ENCODE measurements at regions not wholly inside any gene's neighbourhood (a gene's known extent, or its start where the extent isn't known, plus 50 kb on each side); places are given as distances from the start of the nearest gene placed in this dataset.

GRCh38 chr5:72010430-72010829 is 96.8 kb upstream of the MAP1B start:
- DNase-seq, result no peak

DNA sequence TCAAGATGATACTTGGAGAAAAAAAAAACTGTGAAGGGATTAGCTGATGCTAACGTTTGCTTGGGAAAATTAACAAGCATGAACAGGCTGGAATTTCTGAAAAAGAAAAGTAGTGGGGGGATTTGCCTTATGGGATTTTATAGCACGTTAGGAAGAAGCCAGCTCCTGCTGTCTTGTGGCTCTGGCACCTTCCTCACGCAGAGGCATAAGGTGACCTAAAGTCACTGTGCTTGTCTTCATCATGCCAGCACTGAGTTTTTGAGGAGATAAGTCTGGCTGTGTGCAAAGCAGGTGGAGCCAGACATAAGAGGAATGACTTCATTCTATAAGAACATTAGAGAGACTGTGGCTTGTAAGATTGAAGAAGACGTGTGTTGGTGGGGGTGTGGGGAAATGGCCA is 94.4 kb upstream of the MAP1B start:
- no peak for DNase-seq

DNA sequence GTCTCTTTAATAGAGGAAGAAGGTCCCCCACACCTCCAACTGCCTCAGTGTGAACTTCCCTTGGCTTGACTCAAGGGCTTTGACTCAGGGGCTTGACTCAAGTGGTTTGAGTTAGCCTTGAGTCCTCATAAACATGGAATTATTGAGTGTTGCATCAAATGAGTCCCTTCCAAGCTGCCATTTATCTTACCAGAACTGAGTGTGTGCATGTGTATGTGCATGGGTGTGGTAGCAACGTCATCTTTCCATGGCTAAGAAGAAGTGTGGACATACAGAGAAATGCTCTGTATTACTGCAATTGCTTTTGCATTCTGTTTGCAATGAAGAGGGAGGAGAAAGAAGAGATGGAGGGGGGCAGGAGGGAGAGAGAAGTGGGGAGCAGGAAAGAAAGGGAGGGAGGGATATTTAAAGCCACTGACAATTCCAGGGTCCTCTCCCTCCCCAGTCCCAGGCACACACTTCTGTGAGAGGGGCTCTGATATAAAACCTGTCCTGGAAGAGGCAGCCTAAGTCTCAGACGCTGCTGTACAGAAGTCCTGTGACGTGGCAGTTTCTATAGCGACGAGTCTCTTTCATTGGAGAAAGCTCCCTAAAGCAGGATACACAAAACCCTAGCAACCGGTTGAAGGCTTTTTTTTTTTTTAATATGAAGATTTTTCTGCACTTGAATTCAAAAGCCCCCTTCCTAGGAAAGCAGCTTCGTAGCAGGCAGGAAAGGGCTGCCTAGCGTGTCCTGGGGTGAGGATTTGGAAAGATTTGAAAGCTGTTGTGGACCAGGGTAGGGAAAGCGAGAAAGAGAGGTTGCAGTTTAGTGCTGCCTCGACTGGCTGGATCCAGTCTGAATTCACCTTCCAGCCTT is 93.3 kb upstream of the MAP1B start:
- no peak for DNase-seq

GRCh38 chr5:72015103-72015548 is 92.1 kb upstream of the MAP1B start:
- no peak for DNase-seq

DNA sequence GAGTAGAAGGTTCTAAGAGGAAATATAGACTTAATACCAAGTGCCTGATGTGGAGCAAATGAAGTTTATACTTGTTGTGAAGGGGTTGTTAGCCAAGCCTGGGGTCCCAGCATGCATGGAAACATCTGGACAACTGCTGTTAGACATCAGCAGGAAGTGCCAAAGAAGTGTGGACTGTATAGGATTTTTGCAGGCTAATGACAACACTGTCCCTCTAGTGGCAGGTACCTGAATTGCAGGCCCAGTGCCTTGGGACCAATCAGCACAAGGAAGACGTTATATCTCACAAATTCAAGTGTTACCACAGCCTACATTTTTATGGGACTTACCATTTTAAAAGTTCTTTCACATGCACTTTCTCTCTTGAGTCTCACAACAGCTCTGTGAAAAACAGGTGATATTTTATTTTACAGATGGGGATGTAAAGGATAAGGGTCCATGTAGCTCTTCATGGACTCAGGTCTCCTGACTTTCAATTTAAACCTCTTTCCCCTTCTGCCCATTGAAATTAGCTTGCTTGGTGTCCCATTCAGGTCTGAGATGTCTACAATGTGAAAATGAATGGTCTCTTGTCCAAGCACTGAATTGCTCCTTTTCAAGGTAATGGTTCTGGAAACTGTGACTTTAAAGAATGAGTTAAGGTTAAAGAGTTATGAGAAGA is 89.0 kb upstream of the MAP1B start:
- peak; percentile 18 for DNase-seq

DNA sequence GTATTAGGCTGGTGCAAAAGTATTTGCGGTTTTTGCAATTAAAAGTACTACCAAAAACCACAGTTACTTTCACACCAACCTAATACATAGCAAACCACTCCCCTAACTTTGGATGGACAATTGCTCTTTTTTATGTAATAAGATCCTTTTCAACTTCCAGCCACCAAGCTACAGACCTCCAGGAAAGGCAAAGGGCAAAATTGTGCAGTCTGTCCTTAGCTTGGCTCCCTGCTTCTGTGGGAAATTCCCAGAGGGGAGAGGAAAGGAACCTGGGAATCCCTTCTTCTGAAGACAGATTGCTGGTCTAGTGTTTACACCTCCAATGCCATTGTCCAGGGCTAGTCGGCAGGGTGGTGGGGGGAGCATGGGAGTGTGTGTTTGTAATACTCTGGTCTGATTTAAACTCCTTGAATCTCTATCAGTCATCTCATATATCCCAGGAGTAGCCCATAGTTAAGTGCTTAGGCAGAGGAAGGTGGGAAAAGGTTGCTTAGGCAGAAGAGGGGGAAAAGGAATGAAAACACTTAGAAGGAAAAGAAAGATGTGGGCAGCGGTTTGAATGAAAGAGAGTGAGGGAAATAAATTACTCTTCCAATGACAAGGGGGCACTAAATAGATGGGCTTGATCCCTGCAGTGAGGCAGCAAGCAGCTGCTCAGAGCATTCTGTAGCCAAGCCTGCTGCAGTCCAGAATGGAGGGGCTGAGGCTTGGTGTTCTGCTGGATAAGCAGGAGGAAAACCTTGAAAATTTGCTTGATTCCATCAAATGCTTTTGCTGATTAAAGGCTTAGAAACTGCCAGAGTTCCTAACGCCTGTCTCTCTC is 86.9 kb upstream of the MAP1B start:
- no peak for DNase-seq

GRCh38 chr5:72021651-72022357 is 85.5 kb upstream of the MAP1B start:
- DNase-seq, result no peak

GRCh38 chr5:72028382-72028781 is 78.9 kb upstream of the MAP1B start:
- DNase-seq, result no peak

GRCh38 chr5:72030237-72030636 is 77.0 kb upstream of the MAP1B start:
- no peak for DNase-seq

DNA sequence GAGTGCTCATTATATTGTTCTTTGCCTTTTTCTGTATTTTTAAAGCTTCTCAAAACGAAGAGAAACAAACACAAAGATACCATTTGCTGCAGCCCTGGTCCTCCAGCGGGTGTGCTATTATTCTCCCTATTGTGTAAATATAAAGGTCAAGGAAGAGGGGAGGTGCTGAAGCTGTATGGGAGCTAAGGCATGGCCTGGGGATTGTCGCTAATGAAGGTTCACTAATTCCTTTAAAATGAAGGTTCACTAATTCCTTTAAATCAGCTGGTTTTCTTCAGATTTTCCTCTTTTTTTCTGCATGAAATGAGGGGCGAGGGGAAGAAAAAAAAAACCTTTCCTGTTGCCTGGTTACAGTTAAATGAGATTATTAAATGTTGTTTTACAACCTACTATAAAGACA is 74.5 kb upstream of the MAP1B start:
- no peak for DNase-seq

DNA sequence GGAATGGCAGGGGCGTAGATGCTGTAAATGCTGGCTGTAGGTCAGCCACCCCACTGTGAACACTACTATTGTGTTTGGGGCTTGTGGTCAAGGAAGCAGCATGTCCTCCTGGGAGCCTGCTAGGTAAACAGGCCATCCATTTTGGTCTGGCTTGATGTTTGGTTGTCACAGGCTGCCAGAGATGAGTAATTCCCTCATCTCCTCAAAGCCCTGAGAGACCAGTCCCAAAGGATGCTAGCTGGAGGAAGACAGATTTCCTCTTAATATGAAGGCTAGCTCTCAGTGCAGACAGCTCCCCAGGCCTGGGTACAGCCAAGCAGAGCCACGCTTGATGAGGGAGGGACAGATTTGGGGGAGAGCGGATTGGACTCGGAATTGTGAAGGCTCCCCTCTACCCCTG is 72.5 kb upstream of the MAP1B start:
- DNase-seq, result no peak

DNA sequence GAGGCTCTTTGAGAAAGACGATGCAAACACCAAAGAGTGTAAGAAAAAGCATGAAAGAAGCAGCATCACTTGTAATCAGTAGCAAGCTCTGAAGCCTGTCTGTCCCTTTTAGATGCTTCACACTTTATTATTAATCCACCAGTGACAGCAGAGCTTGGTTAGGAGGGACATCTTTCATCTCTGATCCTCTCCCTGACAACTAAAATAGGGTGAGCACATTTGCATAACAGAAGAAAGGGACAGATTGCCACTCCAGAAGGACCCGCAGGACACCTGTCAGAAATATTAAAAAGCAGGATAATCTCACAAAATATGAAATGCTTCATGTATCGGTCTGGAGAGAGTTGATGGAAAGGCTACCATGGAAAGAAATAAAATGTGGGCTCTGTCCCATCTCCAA is 71.4 kb upstream of the MAP1B start:
- no peak for DNase-seq

- DNase-seq, result no peak
Measured at GRCh38 chr5:72036951-72037350, 70.3 kb upstream of the MAP1B start.

- DNase-seq, result no peak
Measured at GRCh38 chr5:72040513-72040912, 66.8 kb upstream of the MAP1B start.

DNA sequence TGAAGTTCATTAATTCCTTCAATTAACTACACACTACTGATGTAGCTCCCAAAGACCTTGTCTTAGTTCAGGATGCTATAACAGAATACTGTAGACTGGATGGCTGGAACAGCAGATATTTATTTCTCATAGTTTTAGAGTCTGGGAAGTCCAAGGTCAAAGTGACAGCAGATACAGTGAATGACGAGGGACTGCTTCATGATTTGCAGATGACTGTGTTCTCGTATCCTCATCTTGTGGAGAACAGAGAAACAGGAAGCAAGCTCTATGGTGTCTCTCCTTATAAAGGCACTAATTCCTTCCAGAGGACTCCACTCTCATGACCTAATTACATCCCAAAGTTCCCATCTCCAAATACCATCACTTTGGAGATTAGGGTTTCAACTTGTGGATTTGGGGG is 65.6 kb upstream of the MAP1B start:
- DNase-seq, result no peak

- no peak for DNase-seq
Measured at GRCh38 chr5:72042097-72042496, 65.2 kb upstream of the MAP1B start.

GRCh38 chr5:72045692-72046091 is 61.6 kb upstream of the MAP1B start:
- no peak for DNase-seq

DNA sequence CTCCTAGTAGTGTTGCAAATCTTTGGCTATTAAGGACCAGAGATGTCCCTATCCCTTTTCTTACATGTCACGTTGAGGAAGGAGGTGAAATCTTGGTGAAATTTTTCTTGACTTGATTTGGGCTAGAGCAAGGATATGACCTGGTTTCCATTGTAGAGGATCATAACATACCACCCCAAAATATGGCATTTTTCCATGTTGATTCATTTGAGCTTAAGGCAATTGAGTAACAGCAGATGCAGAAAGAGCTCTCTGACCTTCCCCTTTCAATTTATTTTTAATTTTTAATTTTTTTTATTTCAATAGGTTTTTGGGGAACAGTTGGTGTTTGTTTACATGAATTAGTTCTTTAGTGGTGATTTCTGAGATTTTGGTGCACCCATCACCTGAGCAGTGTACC is 61.2 kb upstream of the MAP1B start:
- DNase-seq, result no peak

- no peak for DNase-seq
Measured at GRCh38 chr5:72055636-72056035, 51.6 kb upstream of the MAP1B start.

Measured in activated effector memory CD4-positive, alpha-beta T cell treated with Interleukin-2 at 50 U/mL for 16 hours (primary cell).